H1 (cell line): ENCODE measurements at regions not wholly inside any gene's neighbourhood (a gene's known extent, or its start where the extent isn't known, plus 50 kb on each side); places are given as distances from the start of the nearest gene placed in this dataset.

Experiments used
- CEBPB ChIP-seq: IDR thresholded peaks from 2 replicates; pipeline ENCODE4 v1.6.1; 2012; ENCODE audit warnings: low read depth, low read length
- POLR2A ChIP-seq, 2 experiments: IDR thresholded peaks; 1 replicate in 1 of 2; 2 replicates in 1 of 2; pipeline ENCODE4 v1.6.1; 2011; ENCODE audit warnings: low read depth in 2 of 2, low read length in 2 of 2, mild to moderate bottlenecking in 2 of 2; ENCODE audit errors: control extremely low read depth in 1 of 2
- RAD21 ChIP-seq, 2 experiments: IDR thresholded peaks in 1 of 2; conservative IDR thresholded peaks in 1 of 2; 2 replicates each; pipeline ENCODE4 v1.6.1; 2011; ENCODE audit warnings: low read depth in 2 of 2, low read length in 2 of 2, improper control_type of control experiment in 1 of 2, inconsistent platforms in 1 of 2, mild to moderate bottlenecking in 1 of 2, moderate library complexity in 1 of 2
- SRF ChIP-seq: IDR thresholded peaks from 2 replicates; pipeline ENCODE4 v1.6.1; 2011; ENCODE audit warnings: mild to moderate bottlenecking, low read depth, low read length, moderate library complexity
- ZNF274 ChIP-seq: IDR thresholded peaks from 2 replicates; pipeline ENCODE4 v1.7.0; 2012; ENCODE audit warnings: low read length, borderline replicate concordance; ENCODE audit errors: extremely low read depth

- no peak for TF ChIP-seq CEBPB
- no peak for TF ChIP-seq SRF
- no peak for TF ChIP-seq POLR2A (IDR thresholded peaks at IDR 0.05; ENCODE audit: control extremely low read depth in 1 of 2, low read depth in 2 of 2, low read length in 2 of 2)
- TF ChIP-seq ZNF274 = no peak
- no peak for TF ChIP-seq RAD21 (IDR thresholded peaks at IDR 0.05 in 1 of 2, conservative IDR thresholded peaks at IDR 0.05 in 1 of 2; ENCODE audit: low read depth in 2 of 2, low read length in 2 of 2)
Measured at GRCh38 chr6:111928139-111928538, 54.9 kb upstream of the FYN start (continued).
